Psoas muscle (tissue), 7 donors: ENCODE measurements at regions not wholly inside any gene's neighbourhood (a gene's known extent, or its start where the extent isn't known, plus 50 kb on each side); places are given as distances from the start of the nearest gene placed in this dataset.

Source experiments
- ATAC-seq, 4 donors: fragments of 200-7000 bp; cut with Tn5 transposase; one replicate each; pipeline ENCODE4 v1.9.1; 2020; ENCODE audit warnings: moderate library complexity in 3 of 4, mild to moderate bottlenecking in 2 of 4
- DNase-seq, 2 donors: peaks; one replicate each; pipeline ENCODE4 v3.0.0-alpha.2; 2020
- H3K27ac ChIP-seq: fragments of 200-600 bp; one replicate; pipeline ENCODE4 v1.8.0; 2022
- H3K27me3 ChIP-seq, 3 donors: fragments of 200-600 bp in 1 of 3; one replicate each; pipeline versions ENCODE4 v1.6.1 to v1.8.0; 2013 to 2022; ENCODE audit warnings: low read length in 2 of 3, mild to moderate bottlenecking in 2 of 3, moderate library complexity in 1 of 3; ENCODE audit not compliant: insufficient read depth in 3 of 3
- H3K36me3 ChIP-seq, 2 donors: fragments of 200-600 bp in 1 of 2; one replicate each; pipeline versions ENCODE4 v1.6.1 to v1.8.0; 2013 to 2022; ENCODE audit warnings: low read depth in 1 of 2, mild to moderate bottlenecking in 1 of 2, moderate library complexity in 1 of 2; ENCODE audit not compliant: insufficient read depth in 1 of 2
- H3K4me1 ChIP-seq: fragments of 200-600 bp; one replicate; pipeline ENCODE4 v1.8.0; 2022
- H3K4me3 ChIP-seq: fragments of 200-600 bp; one replicate; pipeline ENCODE4 v1.8.0; 2022; ENCODE audit warnings: mild to moderate bottlenecking
- H3K9me3 ChIP-seq: fragments of 200-600 bp; one replicate; pipeline ENCODE4 v1.8.0; 2022
- CTCF ChIP-seq: fragments of 200-600 bp; IDR thresholded peaks from one replicate; pipeline ENCODE4 v1.8.0; 2022; ENCODE audit warnings: antibody characterized with exemption
- WGBS, 3 donors: extraction: QIAGEN DNeasy Blood & Tissue Kit; methylation state at CpG; one replicate each; pipeline versions ENCODE4 v1.1.6 to v1.1.7; 2013; 5-methylcytosine and 5-hydroxymethylcytosine counted together
- intact Hi-C, 2 donors: fragments of 100-400 bp; cut with DNase I; formaldehyde crosslinking; loops; one replicate each; pipeline versions ENCODE4 v1.11.0 to v1.14.2; 2022
- donor health status: healthy with polysubstance abuse.
- donor health status: DM: no; HTN: no; CAD: no; lungs with moderate emphysema.
- donor health status: Bipolar disorder and iron deficiency.
- donor health status: healthy.
- donor health status: DM: yes; HTN: yes; CAD: no.
- donor health status: DM: no; HTN: no; CAD: no.
- donor health status: DM: yes; HTN: yes; CAD: no.

- Histone ChIP-seq H3K27ac (no peak overlapping the region), H3K27me3 (no peaks in the 10 kb centered on the region), H3K36me3 (no peaks in the 10 kb centered on the region), H3K4me1 (no peaks in the 10 kb centered on the region), H3K4me3 (no peak overlapping the region), H3K9me3 (no peaks in the 10 kb centered on the region)
- no peak for TF ChIP-seq CTCF
- WGBS, 3 donors, result 78 to 86% (median 81%) methylated on average over 2 of the region's 2 CpGs
- intact Hi-C loops, result no loop called here
- no peak for ATAC-seq
- DNase-seq, result no peak
Observed at GRCh38 chr13:77838271-77838670, 80.4 kb downstream of the EDNRB start.

GRCh38 chr13:77836423-77836822 lies 82.2 kb downstream of the EDNRB start:
- DNase-seq (no peak), ATAC-seq (no peak)
- Histone ChIP-seq H3K4me3 (no peak overlapping the region), H3K9me3 (no peaks in the 10 kb centered on the region), H3K27ac (no peak overlapping the region), H3K27me3 (no peaks in the 10 kb centered on the region), H3K36me3 (no peaks in the 10 kb centered on the region), H3K4me1 (no peaks in the 10 kb centered on the region)
- TF ChIP-seq CTCF, result no peak
- intact Hi-C loops, result no loop called here
- 70 to 77% (median 77%) methylated on average over 3 of the region's 3 CpGs for WGBS, 3 donors

GRCh38 chr13:77833331-77833863 lies 85.2 kb downstream of the EDNRB start:
- ATAC-seq, result peak in 1 of 4 donors; percentile 59
- H3K27ac ChIP-seq, result peak overlapping the region; percentile 27

GRCh38 chr13:77832339-77833100 lies 86.1 kb downstream of the EDNRB start:
- 84 to 93% (median 84%) methylated on average over 2 of the region's 2 CpGs for WGBS, 3 donors
- peak in 1 of 4 donors; percentile 56 for ATAC-seq
- Histone ChIP-seq H3K27ac (no peak overlapping the region), H3K27me3 (no peaks in the 10 kb centered on the region), H3K4me1 (no peaks in the 10 kb centered on the region), H3K36me3 (no peaks in the 10 kb centered on the region), H3K4me3 (no peak overlapping the region), H3K9me3 (no peaks in the 10 kb centered on the region)
- intact Hi-C loops, result no loop called here
- DNase-seq, result no peak
- no peak for TF ChIP-seq CTCF

More at GRCh38 chr13:77833331-77833863, 85.2 kb downstream of the EDNRB start:
- DNase-seq, result no peak
- intact Hi-C loops, result no loop called here
- no peaks in the 10 kb centered on the region for H3K9me3 ChIP-seq
- TF ChIP-seq CTCF, result no peak
- H3K4me3 ChIP-seq, result no peak overlapping the region
- no peaks in the 10 kb centered on the region for H3K36me3 ChIP-seq
- H3K27me3 ChIP-seq, result no peaks in the 10 kb centered on the region
- no peaks in the 10 kb centered on the region for H3K4me1 ChIP-seq
- 39 to 49% (median 42%) methylated on average over 2 of the region's 2 CpGs for WGBS, 3 donors

- no peak for TF ChIP-seq CTCF
- no peak overlapping the region for H3K27ac ChIP-seq
- intact Hi-C loops, result no loop called here
- ATAC-seq (no peak), DNase-seq (no peak)
- H3K4me1 ChIP-seq, result no peaks in the 10 kb centered on the region
- H3K9me3 ChIP-seq, result no peaks in the 10 kb centered on the region
- H3K36me3 ChIP-seq, result no peaks in the 10 kb centered on the region
- no peaks in the 10 kb centered on the region for H3K27me3 ChIP-seq
- WGBS, 3 donors, result 81 to 89% (median 84%) methylated on average over 5 of the region's 5 CpGs
- no peak overlapping the region for H3K4me3 ChIP-seq
Observed at GRCh38 chr13:77831866-77832265, 86.8 kb downstream of the EDNRB start.
